Natural killer cell (primary cell): ENCODE measurements at regions not wholly inside any gene's neighbourhood (a gene's known extent, or its start where the extent isn't known, plus 50 kb on each side); places are given as distances from the start of the nearest gene placed in this dataset.

Experiments
- ATAC-seq, 3 donors: fragments of 150-1000 bp in 2 of 3; fragments of 200-7000 bp in 1 of 3; cut with Tn5 transposase; 1 replicate in 1 of 3; 2 replicates in 2 of 3; pipeline ENCODE4 v1.10.0; 2021; ENCODE audit warnings: mild to moderate bottlenecking in 2 of 3, moderate library complexity in 2 of 3
- DNase-seq, 2 donors: peaks; one replicate each; pipeline versions ENCODE4 v3.0.0 to v3.0.0-alpha.2; 2013 to 2021; ENCODE audit warnings: mixed read lengths in 1 of 2
- H3K27ac ChIP-seq: one replicate; pipeline ENCODE4 v1.5.1; 2013; ENCODE audit warnings: mild to moderate bottlenecking, low read length
- H3K27me3 ChIP-seq: one replicate; pipeline ENCODE4 v1.6.1; 2013; ENCODE audit warnings: low read length; ENCODE audit not compliant: control insufficient read depth, insufficient read depth
- H3K36me3 ChIP-seq: one replicate; pipeline ENCODE4 v1.6.1; 2013; ENCODE audit warnings: low read length; ENCODE audit not compliant: control insufficient read depth, insufficient read depth
- H3K4me1 ChIP-seq: one replicate; pipeline ENCODE4 v1.6.1; 2013; ENCODE audit warnings: low read length; ENCODE audit not compliant: control insufficient read depth, insufficient read depth
- H3K4me3 ChIP-seq: one replicate; pipeline ENCODE4 v1.5.1; 2013; ENCODE audit warnings: low read length
- H3K9me3 ChIP-seq: one replicate; pipeline ENCODE4 v1.6.1; 2013; ENCODE audit warnings: low read length; ENCODE audit not compliant: control insufficient read depth, insufficient read depth
- H3K27ac Mint-ChIP-seq, 2 donors: one replicate each; pipeline ENCODE4 v1.8.0; 2022; ENCODE audit warnings: mild to moderate bottlenecking in 2 of 2, mixed read lengths in 2 of 2, moderate library complexity in 1 of 2
- H3K27me3 Mint-ChIP-seq, 2 donors: one replicate each; pipeline ENCODE4 v1.8.0; 2022; ENCODE audit warnings: low read depth in 2 of 2, mixed read lengths in 2 of 2
- H3K36me3 Mint-ChIP-seq: one replicate; pipeline ENCODE4 v1.8.0; 2022; ENCODE audit warnings: mixed read lengths
- H3K4me1 Mint-ChIP-seq, 2 donors: one replicate each; pipeline ENCODE4 v1.8.0; 2022; ENCODE audit warnings: mixed read lengths in 2 of 2
- H3K4me3 Mint-ChIP-seq: one replicate; pipeline ENCODE4 v1.8.0; 2022; ENCODE audit warnings: mild to moderate bottlenecking, moderate library complexity, mixed read lengths
- H3K9me3 Mint-ChIP-seq, 2 donors: one replicate each; pipeline ENCODE4 v1.8.0; 2022; ENCODE audit warnings: mixed read lengths in 2 of 2
- CTCF ChIP-seq: fragments of 200-600 bp; IDR thresholded peaks from one replicate; pipeline ENCODE4 v1.8.0; 2022; ENCODE audit warnings: antibody characterized with exemption
- WGBS: methylation state at CpG from one replicate; pipeline ENCODE4 v1.1.7; 2013; ENCODE audit warnings: missing lambda C conversion rate; ENCODE audit not compliant: insufficient coverage; 5-methylcytosine and 5-hydroxymethylcytosine counted together
- intact Hi-C: fragments of 100-400 bp; cut with micrococcal nuclease; formaldehyde crosslinking; loops from one replicate; pipeline ENCODE4 v1.14.2; 2022

GRCh38 chrX:7318661-7319060, 170.7 kb upstream of the PUDP start:
- H3K27ac Mint-ChIP-seq, result no peak overlapping the region
- no peak for TF ChIP-seq CTCF
- no peak for DNase-seq
- H3K36me3 Mint-ChIP-seq, result no peaks in the 10 kb centered on the region
- Histone ChIP-seq H3K4me1 (no peaks in the 10 kb centered on the region), H3K27me3 (no peaks in the 10 kb centered on the region), H3K9me3 (no peaks in the 10 kb centered on the region), H3K4me3 (no peak overlapping the region), H3K27ac (no peak overlapping the region), H3K36me3 (no peaks in the 10 kb centered on the region)
- ATAC-seq, result no peak
- peaks cover 0 to under 1% of the 10 kb centered on the region in 2 donors for H3K9me3 Mint-ChIP-seq
- no peaks in the 10 kb centered on the region for H3K4me1 Mint-ChIP-seq
- no peaks in the 10 kb centered on the region for H3K27me3 Mint-ChIP-seq
- WGBS, result 100% methylated on average over 2 of the region's 2 CpGs
- H3K4me3 Mint-ChIP-seq, result no peak overlapping the region
- intact Hi-C loops, result no loop called here

- WGBS, result 95% methylated on average over 6 of the region's 7 CpGs
- no peak for ATAC-seq
- no peaks in the 10 kb centered on the region for H3K36me3 ChIP-seq
- intact Hi-C loops, result no loop called here
- no peak overlapping the region for H3K27ac ChIP-seq
- Mint-ChIP-seq H3K27ac (no peak overlapping the region), H3K36me3 (no peaks in the 10 kb centered on the region), H3K27me3 (no peaks in the 10 kb centered on the region), H3K4me1 (no peaks in the 10 kb centered on the region), H3K4me3 (no peak overlapping the region), H3K9me3 (no peaks in the 10 kb centered on the region)
- no peak for DNase-seq
- no peak overlapping the region for H3K4me3 ChIP-seq
- no peaks in the 10 kb centered on the region for H3K9me3 ChIP-seq
- no peaks in the 10 kb centered on the region for H3K27me3 ChIP-seq
- no peaks in the 10 kb centered on the region for H3K4me1 ChIP-seq
- no peak for TF ChIP-seq CTCF
These were observed 170.3 kb upstream of the PUDP start for GRCh38 chrX:7318241-7318640.

- Histone ChIP-seq H3K36me3 (no peaks in the 10 kb centered on the region), H3K27ac (no peak overlapping the region), H3K4me1 (no peaks in the 10 kb centered on the region), H3K9me3 (no peaks in the 10 kb centered on the region), H3K4me3 (no peak overlapping the region), H3K27me3 (no peaks in the 10 kb centered on the region)
- Mint-ChIP-seq H3K4me1 (no peaks in the 10 kb centered on the region), H3K9me3 (peaks cover 0 to 2% of the 10 kb centered on the region in 2 donors), H3K27ac (no peak overlapping the region), H3K36me3 (no peaks in the 10 kb centered on the region), H3K4me3 (no peak overlapping the region), H3K27me3 (no peaks in the 10 kb centered on the region)
- intact Hi-C loops, result no loop called here
- ATAC-seq (no peak), DNase-seq (no peak)
- WGBS, result no CpG with 5 or more reads among the region's 2 CpGs
- no peak for TF ChIP-seq CTCF
These were observed 168.9 kb upstream of the PUDP start for GRCh38 chrX:7316887-7317286.

GRCh38 chrX:7316280-7316679, 168.3 kb upstream of the PUDP start:
- Mint-ChIP-seq H3K27ac (no peak overlapping the region), H3K4me1 (no peaks in the 10 kb centered on the region), H3K27me3 (no peaks in the 10 kb centered on the region), H3K4me3 (no peak overlapping the region), H3K9me3 (peaks cover 0 to 2% of the 10 kb centered on the region in 2 donors), H3K36me3 (no peaks in the 10 kb centered on the region)
- DNase-seq, result no peak
- Histone ChIP-seq H3K36me3 (no peaks in the 10 kb centered on the region), H3K9me3 (no peaks in the 10 kb centered on the region), H3K4me1 (no peaks in the 10 kb centered on the region), H3K27me3 (no peaks in the 10 kb centered on the region), H3K27ac (no peak overlapping the region), H3K4me3 (no peak overlapping the region)
- no peak for TF ChIP-seq CTCF
- intact Hi-C loops, result no loop called here
- ATAC-seq, result no peak
